Lower lobe of right lung (tissue), 2 donors: ENCODE measurements at regions not wholly inside any gene's neighbourhood (a gene's known extent, or its start where the extent isn't known, plus 50 kb on each side); places are given as distances from the start of the nearest gene placed in this dataset.

Experiments
- ATAC-seq, 2 donors: fragments of 200-7000 bp; cut with Tn5 transposase; one replicate each; pipeline ENCODE4 v1.9.1; 2020 to 2022; ENCODE audit warnings: mild to moderate bottlenecking in 2 of 2, moderate library complexity in 2 of 2
- DNase-seq: peaks from one replicate; pipeline ENCODE4 v3.0.0-alpha.2; 2020
- H3K27ac ChIP-seq: fragments of 200-600 bp; one replicate; pipeline ENCODE4 v1.8.0; 2022
- H3K27me3 ChIP-seq: fragments of 200-600 bp; one replicate; pipeline ENCODE4 v1.8.0; 2022; ENCODE audit warnings: low read depth
- H3K36me3 ChIP-seq: fragments of 200-600 bp; one replicate; pipeline ENCODE4 v1.8.0; 2022; ENCODE audit warnings: mild to moderate bottlenecking
- H3K4me1 ChIP-seq: fragments of 200-600 bp; one replicate; pipeline ENCODE4 v1.8.0; 2022
- H3K4me3 ChIP-seq: fragments of 200-600 bp; one replicate; pipeline ENCODE4 v1.8.0; 2022; ENCODE audit warnings: mild to moderate bottlenecking
- H3K9me3 ChIP-seq: fragments of 200-600 bp; one replicate; pipeline ENCODE4 v1.8.0; 2022
- CTCF ChIP-seq: fragments of 200-600 bp; IDR thresholded peaks from one replicate; pipeline ENCODE4 v1.8.0; 2022; ENCODE audit warnings: antibody characterized with exemption, mild to moderate bottlenecking
- intact Hi-C: fragments of 100-400 bp; cut with DNase I; formaldehyde crosslinking; loops from one replicate; pipeline ENCODE4 v1.11.0; 2022
- donor health status: DM: no; HTN: yes; CAD: no; lungs with severe emphysema.

DNA sequence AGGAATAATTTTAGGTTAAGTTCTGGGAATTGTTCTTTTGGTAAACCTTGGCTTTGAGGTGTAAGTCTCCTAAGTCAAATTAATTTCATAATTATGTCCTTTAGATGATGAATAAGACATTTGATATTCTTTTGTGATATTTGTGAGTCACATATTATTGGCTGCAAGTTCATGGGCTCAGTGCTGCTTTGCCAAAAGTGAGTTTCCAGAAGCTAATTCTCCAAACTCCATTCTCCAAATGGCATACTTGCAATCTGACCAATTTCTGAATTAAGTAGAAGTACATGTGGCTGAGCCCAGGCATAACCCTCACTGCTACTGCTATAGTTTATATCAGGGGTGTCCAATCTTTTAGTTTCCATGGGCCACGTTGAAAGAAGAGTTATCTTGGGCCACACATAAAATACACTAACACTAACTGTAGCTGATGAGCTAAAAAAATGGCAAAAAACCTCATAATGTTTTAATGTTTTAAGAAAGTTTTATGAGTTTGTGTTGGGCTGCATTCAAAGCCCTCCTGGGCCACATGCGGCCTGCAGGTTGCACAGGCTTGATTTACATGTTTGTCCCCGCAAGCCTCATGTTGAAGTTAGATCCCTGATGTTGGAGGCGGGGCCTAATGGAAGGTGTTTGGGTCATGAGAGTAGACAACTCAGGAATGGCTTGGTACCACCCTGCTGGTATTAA, 196.1 kb downstream of the ZNF330 start:
- Histone ChIP-seq H3K9me3 (no peaks in the 10 kb centered on the region), H3K4me3 (no peak overlapping the region), H3K36me3 (no peaks in the 10 kb centered on the region), H3K4me1 (no peaks in the 10 kb centered on the region), H3K27me3 (no peaks in the 10 kb centered on the region), H3K27ac (no peak overlapping the region)
- ATAC-seq (no peak), DNase-seq (no peak)
- intact Hi-C loops = no loop called here
- no peak for TF ChIP-seq CTCF

DNA sequence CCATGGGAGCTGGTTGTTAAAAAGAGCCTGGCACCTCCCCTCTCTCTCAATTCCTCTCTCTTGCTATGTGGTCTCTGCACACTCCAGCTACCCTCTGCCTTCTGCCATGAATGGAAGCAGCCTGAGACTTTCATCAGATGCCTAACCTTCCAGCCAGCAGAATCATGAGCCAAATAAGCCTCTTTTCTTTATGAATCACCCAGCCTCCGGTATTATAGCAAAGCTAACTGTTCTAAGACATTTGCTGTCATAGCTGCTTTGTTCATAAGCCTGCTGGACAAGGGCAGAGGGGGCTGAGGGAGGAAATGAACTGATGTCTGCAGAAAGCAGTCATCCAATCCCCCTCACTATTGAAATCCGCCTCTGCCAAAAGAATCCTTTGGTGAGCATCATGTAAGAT, 196.7 kb downstream of the ZNF330 start:
- no peaks in the 10 kb centered on the region for H3K27me3 ChIP-seq
- no peaks in the 10 kb centered on the region for H3K4me1 ChIP-seq
- DNase-seq (no peak), ATAC-seq (no peak)
- no peak overlapping the region for H3K4me3 ChIP-seq
- H3K27ac ChIP-seq = no peak overlapping the region
- no peaks in the 10 kb centered on the region for H3K36me3 ChIP-seq
- no peaks in the 10 kb centered on the region for H3K9me3 ChIP-seq
- intact Hi-C loops = no loop called here
- TF ChIP-seq CTCF = no peak

DNA sequence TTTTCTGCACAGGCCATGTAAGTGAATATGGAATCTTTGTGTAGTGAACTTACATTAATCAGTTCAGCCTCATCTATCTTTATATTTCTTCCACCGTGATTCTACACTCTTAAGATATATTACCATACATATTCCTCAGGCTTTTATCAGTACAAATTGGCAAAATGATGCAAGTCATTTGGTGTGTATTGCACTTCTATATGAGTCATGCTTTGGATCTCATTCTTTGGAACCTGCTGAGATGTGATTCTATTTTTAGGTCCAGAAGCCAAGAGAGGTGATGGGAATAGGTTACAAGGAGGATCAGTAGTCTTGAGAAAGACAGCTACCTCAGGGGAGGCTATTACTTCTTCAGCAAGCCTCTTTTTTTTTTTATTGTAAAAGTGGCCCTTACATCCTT, 204.4 kb downstream of the ZNF330 start:
- H3K4me1 ChIP-seq = no peaks in the 10 kb centered on the region
- H3K9me3 ChIP-seq = no peaks in the 10 kb centered on the region
- TF ChIP-seq CTCF = no peak
- DNase-seq (no peak), ATAC-seq (no peak)
- H3K27ac ChIP-seq = no peak overlapping the region
- H3K4me3 ChIP-seq = no peak overlapping the region
- no peaks in the 10 kb centered on the region for H3K27me3 ChIP-seq
- intact Hi-C loops = no loop called here
- H3K36me3 ChIP-seq = no peaks in the 10 kb centered on the region

- TF ChIP-seq CTCF = no peak
- ATAC-seq = no peak
- no peak for DNase-seq
- no peaks in the 10 kb centered on the region for H3K4me1 ChIP-seq
- intact Hi-C loops = no loop called here
- H3K36me3 ChIP-seq = no peaks in the 10 kb centered on the region
- no peak overlapping the region for H3K27ac ChIP-seq
- no peak overlapping the region for H3K4me3 ChIP-seq
- no peaks in the 10 kb centered on the region for H3K27me3 ChIP-seq
- H3K9me3 ChIP-seq = no peaks in the 10 kb centered on the region
Observed at GRCh38 chr4:141427726-141428296, 207.1 kb downstream of the ZNF330 start.

DNA sequence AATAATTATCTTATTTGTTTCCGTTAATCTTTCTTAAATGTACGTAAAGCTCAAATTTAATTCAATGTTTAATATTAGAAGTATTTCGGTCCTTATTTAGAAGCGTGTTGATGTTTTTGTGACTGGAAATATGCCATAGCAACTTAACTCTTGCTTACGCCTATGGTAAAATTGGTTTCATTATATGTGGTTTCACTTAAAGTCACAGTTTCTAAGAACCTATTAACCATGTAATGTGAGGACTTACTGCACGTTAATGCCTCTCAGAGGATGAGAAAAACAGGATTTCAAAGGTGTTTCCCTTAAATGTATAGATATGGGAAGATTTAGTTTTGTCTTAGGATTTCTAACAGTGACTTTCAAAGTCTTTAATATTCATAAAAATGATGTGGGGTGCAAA, 206.4 kb upstream of the IL15 start:
- intact Hi-C loops = no loop called here
- no peak for DNase-seq
- no peaks in the 10 kb centered on the region for H3K36me3 ChIP-seq

More for the DNA sequence above, 206.4 kb upstream of the IL15 start:
- Histone ChIP-seq H3K9me3 (no peaks in the 10 kb centered on the region), H3K27me3 (no peaks in the 10 kb centered on the region), H3K4me1 (no peaks in the 10 kb centered on the region), H3K4me3 (no peak overlapping the region), H3K27ac (no peak overlapping the region)
- no peak for ATAC-seq
- TF ChIP-seq CTCF = no peak
